ENCODE measurements at regions not wholly inside any gene's neighbourhood (a gene's known extent, or its start where the extent isn't known, plus 50 kb on each side); places are given as distances from the start of the nearest gene placed in this dataset.

DNA sequence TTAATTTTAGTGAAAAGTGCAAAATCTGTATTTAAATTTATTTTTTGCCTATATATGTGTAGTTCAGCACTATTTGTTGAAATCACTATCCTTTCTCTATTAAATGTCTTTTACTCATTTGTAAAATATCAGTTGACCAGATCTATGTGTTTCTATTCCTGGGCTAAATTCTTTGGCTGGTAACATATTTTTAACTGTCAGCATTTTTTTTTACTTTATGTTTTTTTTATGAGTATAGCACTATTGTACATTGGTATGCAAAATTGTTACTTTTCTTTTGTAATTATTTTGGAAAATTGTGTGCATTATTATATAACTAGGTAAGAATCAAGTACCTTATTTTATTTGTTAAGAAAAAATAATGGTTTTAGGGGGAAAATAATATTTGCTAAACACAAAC lies 582.8 kb upstream of the ADGRB3 start:
- TF ChIP-seq, protein P1, sequence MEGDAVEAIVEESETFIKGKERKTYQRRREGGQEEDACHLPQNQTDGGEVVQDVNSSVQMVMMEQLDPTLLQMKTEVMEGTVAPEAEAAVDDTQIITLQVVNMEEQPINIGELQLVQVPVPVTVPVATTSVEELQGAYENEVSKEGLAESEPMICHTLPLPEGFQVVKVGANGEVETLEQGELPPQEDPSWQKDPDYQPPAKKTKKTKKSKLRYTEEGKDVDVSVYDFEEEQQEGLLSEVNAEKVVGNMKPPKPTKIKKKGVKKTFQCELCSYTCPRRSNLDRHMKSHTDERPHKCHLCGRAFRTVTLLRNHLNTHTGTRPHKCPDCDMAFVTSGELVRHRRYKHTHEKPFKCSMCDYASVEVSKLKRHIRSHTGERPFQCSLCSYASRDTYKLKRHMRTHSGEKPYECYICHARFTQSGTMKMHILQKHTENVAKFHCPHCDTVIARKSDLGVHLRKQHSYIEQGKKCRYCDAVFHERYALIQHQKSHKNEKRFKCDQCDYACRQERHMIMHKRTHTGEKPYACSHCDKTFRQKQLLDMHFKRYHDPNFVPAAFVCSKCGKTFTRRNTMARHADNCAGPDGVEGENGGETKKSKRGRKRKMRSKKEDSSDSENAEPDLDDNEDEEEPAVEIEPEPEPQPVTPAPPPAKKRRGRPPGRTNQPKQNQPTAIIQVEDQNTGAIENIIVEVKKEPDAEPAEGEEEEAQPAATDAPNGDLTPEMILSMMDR (IDR thresholded peaks at IDR 0.05): no peak
- intact Hi-C loops (cut with DNase I): no loop called here
- Histone ChIP-seq H3K4me3 (no peak overlapping the region), H3K27me3 (no peaks in the 10 kb centered on the region), H3K4me1 (no peaks in the 10 kb centered on the region), H3K9me3 (no peaks in the 10 kb centered on the region), H3K36me3 (no peaks in the 10 kb centered on the region), H3K27ac (no peak overlapping the region)
- no peak for ATAC-seq
- FAIRE-seq: no peak
- DNase-seq: no peak

DNA sequence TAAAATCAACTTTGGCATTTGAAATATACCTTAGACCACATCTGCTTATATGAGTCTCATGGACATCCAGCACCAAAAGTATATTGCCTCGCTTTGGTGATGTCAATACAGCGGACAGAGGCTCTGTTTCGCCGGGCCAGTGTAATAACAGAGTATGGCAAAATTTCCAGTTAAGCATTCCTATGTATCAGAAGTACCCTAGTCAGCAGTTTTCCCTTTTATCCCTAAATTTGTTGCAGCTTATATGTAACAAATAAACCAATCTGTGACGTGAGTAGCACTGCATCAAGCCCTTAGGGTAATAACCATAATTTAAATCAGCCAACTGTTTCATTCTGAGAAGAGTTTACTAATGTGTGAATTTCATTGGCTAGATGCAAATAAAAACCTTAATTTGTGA lies 585.5 kb upstream of the ADGRB3 start:
- no peaks in the 10 kb centered on the region for H3K27me3 ChIP-seq
- H3K4me3 ChIP-seq: no peak overlapping the region
- no peaks in the 10 kb centered on the region for H3K9me3 ChIP-seq
- H3K27ac ChIP-seq: no peak overlapping the region
- TF ChIP-seq, protein P1 (IDR thresholded peaks at IDR 0.05): no peak
- intact Hi-C loops (cut with DNase I): no loop called here
- DNase-seq (no peak), FAIRE-seq (no peak), ATAC-seq (no peak)
- no peaks in the 10 kb centered on the region for H3K4me1 ChIP-seq
- 63 to 75% methylated on average over 5 of the region's 5 CpGs for WGBS, 2 donors
- no peaks in the 10 kb centered on the region for H3K36me3 ChIP-seq

DNA sequence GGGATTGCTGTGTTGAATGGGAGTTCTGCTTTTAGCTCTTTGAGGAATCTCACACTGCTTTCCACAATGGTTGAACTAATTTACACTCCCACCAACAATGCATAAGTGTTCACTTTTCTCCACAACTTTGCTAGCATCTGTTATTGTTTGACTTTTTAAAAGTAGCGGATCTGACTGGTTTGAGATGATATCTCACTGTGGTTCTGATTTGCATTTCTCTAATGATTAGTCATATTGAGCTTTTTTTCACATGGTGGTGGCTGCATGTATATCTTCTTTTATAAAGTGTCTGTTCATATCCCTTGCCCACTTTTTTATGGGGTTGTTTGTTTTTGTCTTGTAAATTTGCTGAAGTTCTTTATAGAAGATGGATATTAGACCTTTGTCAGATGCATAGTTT lies 588.3 kb upstream of the ADGRB3 start:
- DNase-seq: no peak
- TF ChIP-seq, protein P1 (IDR thresholded peaks at IDR 0.05): no peak
- Histone ChIP-seq H3K9me3 (no peaks in the 10 kb centered on the region), H3K27me3 (no peaks in the 10 kb centered on the region), H3K36me3 (no peaks in the 10 kb centered on the region), H3K4me1 (no peaks in the 10 kb centered on the region), H3K27ac (no peak overlapping the region), H3K4me3 (no peak overlapping the region)
- 58 to 69% methylated on average over 1 of the region's 1 CpG for WGBS, 2 donors
- no peak for FAIRE-seq
- intact Hi-C loops (cut with DNase I): no loop called here
- no peak for ATAC-seq

DNA sequence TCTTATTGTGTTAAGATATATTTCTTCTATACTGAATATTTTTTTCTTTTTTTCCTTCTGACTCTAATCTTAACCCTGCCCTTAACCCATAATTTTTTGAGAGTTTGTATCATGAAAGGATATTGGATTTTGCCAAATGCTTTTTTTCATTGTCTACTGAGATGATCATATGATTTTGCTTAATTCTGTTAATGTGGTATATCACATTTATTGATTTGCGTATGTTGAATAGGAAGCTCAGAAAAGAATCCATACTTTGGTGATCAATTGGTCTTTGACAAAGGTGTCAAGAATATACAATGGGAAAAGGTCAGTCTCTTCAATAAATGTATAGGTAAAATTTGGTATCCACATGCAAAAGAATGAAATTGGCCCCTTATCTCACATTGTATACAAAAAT lies 588.8 kb upstream of the ADGRB3 start:
- no peak for ATAC-seq
- 78 to 95% methylated on average over 1 of the region's 1 CpG for WGBS, 2 donors
- Histone ChIP-seq H3K36me3 (no peaks in the 10 kb centered on the region), H3K4me1 (no peaks in the 10 kb centered on the region), H3K4me3 (no peak overlapping the region), H3K9me3 (no peaks in the 10 kb centered on the region), H3K27me3 (no peaks in the 10 kb centered on the region), H3K27ac (no peak overlapping the region)
- intact Hi-C loops (cut with DNase I): no loop called here
- no peak for DNase-seq
- no peak for FAIRE-seq
- TF ChIP-seq, protein P1 (IDR thresholded peaks at IDR 0.05): no peak

DNA sequence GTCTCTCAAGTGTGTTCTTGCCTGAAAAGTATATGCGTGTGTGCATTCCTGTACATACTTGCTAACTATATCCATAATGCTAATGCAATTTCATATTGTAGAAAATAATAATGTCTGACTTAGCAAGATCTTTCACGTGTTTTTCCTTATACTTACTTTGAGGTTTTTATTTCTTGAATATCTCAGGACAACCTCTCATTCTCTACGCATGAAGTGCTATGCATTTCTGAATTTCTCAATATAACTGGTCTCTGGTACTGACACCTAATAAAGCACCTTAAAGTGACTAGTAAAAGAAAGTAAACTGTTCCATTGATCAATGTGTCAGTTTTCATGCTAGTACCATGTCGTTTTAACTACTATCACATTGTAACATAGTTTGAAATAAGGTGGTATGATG lies 589.9 kb upstream of the ADGRB3 start:
- H3K27me3 ChIP-seq: no peaks in the 10 kb centered on the region
- intact Hi-C loops (cut with DNase I): no loop called here
- no peak for ATAC-seq
- no peak for FAIRE-seq
- H3K27ac ChIP-seq: no peak overlapping the region
- DNase-seq: no peak
- no peaks in the 10 kb centered on the region for H3K9me3 ChIP-seq
- TF ChIP-seq, protein P1 (IDR thresholded peaks at IDR 0.05): no peak
- 56 to 81% methylated on average over 4 of the region's 4 CpGs for WGBS, 2 donors
- H3K4me1 ChIP-seq: no peaks in the 10 kb centered on the region
- no peak overlapping the region for H3K4me3 ChIP-seq
- no peaks in the 10 kb centered on the region for H3K36me3 ChIP-seq

Measured in pancreas (tissue), 10 donors.